Testis (tissue), 2 donors: ENCODE measurements at regions not wholly inside any gene's neighbourhood (a gene's known extent, or its start where the extent isn't known, plus 50 kb on each side); places are given as distances from the start of the nearest gene placed in this dataset.

Source experiments
- DNase-seq: peaks from one replicate; pipeline ENCODE4 v3.0.0-alpha.2; 2019
- H3K27ac ChIP-seq, 2 donors: fragments of 200-600 bp; sonication (generic); one replicate each; pipeline ENCODE4 v1.5.1; 2019
- H3K27me3 ChIP-seq: fragments of 200-600 bp; sonication (generic); one replicate; pipeline ENCODE4 v1.5.1; 2019
- H3K36me3 ChIP-seq: fragments of 200-600 bp; sonication (generic); one replicate; pipeline ENCODE4 v1.5.1; 2017; ENCODE audit warnings: low read depth; ENCODE audit errors: missing control alignments
- H3K4me1 ChIP-seq: fragments of 200-600 bp; sonication (generic); one replicate; pipeline ENCODE4 v1.5.1; 2019
- H3K4me3 ChIP-seq, 2 donors: fragments of 200-600 bp; sonication (generic); one replicate each; pipeline ENCODE4 v1.5.1; 2017 to 2019
- H3K9me3 ChIP-seq: fragments of 200-600 bp; sonication (generic); one replicate; pipeline ENCODE4 v1.5.1; 2017
- POLR2A ChIP-seq: fragments of 450-650 bp; IDR thresholded peaks from one replicate; pipeline ENCODE4 v1.6.1; 2017; ENCODE audit warnings: antibody characterized with exemption, mild to moderate bottlenecking, moderate library complexity
- WGBS, 2 donors: methylation state at CpG; one replicate each; pipeline ENCODE4 v1.1.5; 2018; 5-methylcytosine and 5-hydroxymethylcytosine counted together
- intact Hi-C: fragments of 100-400 bp; cut with DNase I; formaldehyde crosslinking; loops from one replicate; pipeline ENCODE4 v1.15.1; 2023; ENCODE audit warnings: low total_unique reads
- TF ChIP-seq, protein P1 (sequence below), 3 experiments: fragments of 450-650 bp in 2 of 3; fragments of 200-600 bp in 1 of 3; sonication (generic) in 1 of 3; IDR thresholded peaks; one replicate each; pipeline ENCODE4 v1.5.1; 2016 to 2019; ENCODE audit warnings: antibody characterized with exemption in 3 of 3, mild to moderate bottlenecking in 2 of 3, moderate library complexity in 1 of 3

DNA sequence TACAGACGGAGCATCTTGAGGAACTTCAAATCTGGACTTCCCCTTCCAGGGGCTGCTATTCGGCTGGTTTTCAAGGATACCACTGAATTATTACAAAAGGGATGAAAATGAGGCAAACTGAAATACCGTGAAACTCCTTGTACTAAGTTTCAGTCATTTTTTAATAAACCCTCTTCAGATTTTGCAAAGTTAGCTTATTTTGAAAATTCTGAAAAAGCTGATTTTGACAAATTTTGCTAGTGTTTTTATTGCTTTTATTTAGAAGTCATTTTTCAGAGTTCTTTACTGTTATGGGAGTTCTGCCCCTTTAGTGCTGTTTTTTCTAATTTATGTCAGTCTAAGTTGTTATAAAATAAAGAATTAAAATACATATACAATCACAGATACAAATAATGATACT is 390.4 kb upstream of the VRK2 start:
- no peak for DNase-seq
- Histone ChIP-seq H3K4me1 (no peaks in the 10 kb centered on the region), H3K9me3 (no peaks in the 10 kb centered on the region), H3K27me3 (no peaks in the 10 kb centered on the region), H3K4me3 (no peak overlapping the region), H3K27ac (no peak overlapping the region), H3K36me3 (no peaks in the 10 kb centered on the region)
- WGBS, 2 donors: 87 to 89% methylated on average over 3 of the region's 3 CpGs
- intact Hi-C loops: no loop called here
- no peak for TF ChIP-seq POLR2A
- TF ChIP-seq, protein P1, sequence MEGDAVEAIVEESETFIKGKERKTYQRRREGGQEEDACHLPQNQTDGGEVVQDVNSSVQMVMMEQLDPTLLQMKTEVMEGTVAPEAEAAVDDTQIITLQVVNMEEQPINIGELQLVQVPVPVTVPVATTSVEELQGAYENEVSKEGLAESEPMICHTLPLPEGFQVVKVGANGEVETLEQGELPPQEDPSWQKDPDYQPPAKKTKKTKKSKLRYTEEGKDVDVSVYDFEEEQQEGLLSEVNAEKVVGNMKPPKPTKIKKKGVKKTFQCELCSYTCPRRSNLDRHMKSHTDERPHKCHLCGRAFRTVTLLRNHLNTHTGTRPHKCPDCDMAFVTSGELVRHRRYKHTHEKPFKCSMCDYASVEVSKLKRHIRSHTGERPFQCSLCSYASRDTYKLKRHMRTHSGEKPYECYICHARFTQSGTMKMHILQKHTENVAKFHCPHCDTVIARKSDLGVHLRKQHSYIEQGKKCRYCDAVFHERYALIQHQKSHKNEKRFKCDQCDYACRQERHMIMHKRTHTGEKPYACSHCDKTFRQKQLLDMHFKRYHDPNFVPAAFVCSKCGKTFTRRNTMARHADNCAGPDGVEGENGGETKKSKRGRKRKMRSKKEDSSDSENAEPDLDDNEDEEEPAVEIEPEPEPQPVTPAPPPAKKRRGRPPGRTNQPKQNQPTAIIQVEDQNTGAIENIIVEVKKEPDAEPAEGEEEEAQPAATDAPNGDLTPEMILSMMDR (IDR thresholded peaks at IDR 0.05): no peak

DNA sequence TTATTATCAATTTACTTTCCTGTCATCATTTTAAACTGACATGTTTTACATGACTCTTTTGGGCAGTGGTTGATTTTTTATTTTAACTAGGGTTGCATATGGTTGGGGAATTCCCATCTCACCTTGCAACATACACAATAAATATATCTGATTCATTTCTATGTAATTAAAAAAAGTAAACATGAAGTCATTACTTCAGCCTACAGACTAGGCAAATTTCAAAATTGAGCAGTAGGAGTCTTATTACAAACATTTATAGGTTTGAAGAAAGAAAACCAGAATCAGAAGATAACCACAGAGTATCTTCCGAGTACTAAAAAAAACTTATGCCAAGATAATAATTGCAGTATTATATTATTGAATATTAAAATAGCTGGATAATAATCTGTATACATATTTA is 377.0 kb upstream of the VRK2 start:
- TF ChIP-seq, protein P1 (IDR thresholded peaks at IDR 0.05): no peak
- TF ChIP-seq POLR2A: no peak
- intact Hi-C loops: no loop called here
- Histone ChIP-seq H3K4me3 (no peak overlapping the region), H3K4me1 (no peaks in the 10 kb centered on the region), H3K27me3 (no peaks in the 10 kb centered on the region), H3K36me3 (no peaks in the 10 kb centered on the region), H3K27ac (no peak overlapping the region), H3K9me3 (no peaks in the 10 kb centered on the region)
- WGBS, 2 donors: 81 to 86% methylated on average over 1 of the region's 1 CpG
- DNase-seq: no peak

DNA sequence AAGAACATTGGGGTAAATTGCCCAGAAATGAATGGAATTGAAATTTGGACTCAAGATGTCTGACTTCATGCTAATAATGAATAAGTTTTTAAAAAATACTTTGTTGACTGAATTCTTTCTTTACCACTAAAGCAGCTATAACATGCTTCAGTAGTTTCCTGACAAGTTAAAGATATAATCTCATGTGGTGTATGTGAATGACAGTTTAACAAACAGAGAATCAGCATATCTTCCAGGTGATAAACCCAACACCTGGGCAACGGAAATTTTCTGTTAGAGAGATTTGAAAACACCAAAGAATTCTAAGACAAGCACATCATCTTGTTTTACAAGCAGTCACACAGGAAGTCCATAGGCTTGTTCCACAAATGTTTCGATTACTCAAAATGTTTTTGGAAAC is 372.6 kb upstream of the VRK2 start:
- no peak overlapping the region for H3K27ac ChIP-seq
- 80 to 83% methylated on average over 2 of the region's 2 CpGs for WGBS, 2 donors
- H3K4me3 ChIP-seq: no peak overlapping the region
- H3K4me1 ChIP-seq: no peaks in the 10 kb centered on the region
- no peaks in the 10 kb centered on the region for H3K36me3 ChIP-seq
- intact Hi-C loops: no loop called here
- H3K27me3 ChIP-seq: no peaks in the 10 kb centered on the region
- no peaks in the 10 kb centered on the region for H3K9me3 ChIP-seq
- DNase-seq: no peak
- TF ChIP-seq, protein P1 (IDR thresholded peaks at IDR 0.05): no peak
- TF ChIP-seq POLR2A: no peak

DNA sequence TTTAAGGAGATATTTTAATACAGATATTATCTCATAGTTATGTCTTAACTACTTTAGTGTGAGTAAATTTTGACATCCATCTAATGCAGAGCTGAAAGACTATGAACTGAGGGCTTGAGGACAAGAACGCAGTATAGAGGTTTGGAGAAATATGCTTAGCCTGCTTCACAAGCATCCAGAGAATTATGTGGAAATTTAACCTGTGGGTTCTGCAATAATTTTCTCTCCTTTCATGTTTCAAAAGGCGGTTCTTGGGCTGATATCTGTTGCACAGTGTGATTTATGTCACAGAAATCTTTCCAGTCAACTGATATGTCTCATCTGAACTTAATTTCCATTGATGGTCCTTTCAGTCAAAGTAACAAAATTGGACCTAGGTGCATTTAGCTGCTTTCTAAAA is 371.9 kb upstream of the VRK2 start:
- 50 to 55% methylated on average over 2 of the region's 2 CpGs for WGBS, 2 donors
- no peak overlapping the region for H3K27ac ChIP-seq
- H3K4me3 ChIP-seq: no peak overlapping the region
- intact Hi-C loops: no loop called here
- no peak for DNase-seq
- no peaks in the 10 kb centered on the region for H3K4me1 ChIP-seq
- TF ChIP-seq POLR2A: no peak
- TF ChIP-seq, protein P1 (IDR thresholded peaks at IDR 0.05): no peak
- no peaks in the 10 kb centered on the region for H3K27me3 ChIP-seq
- no peaks in the 10 kb centered on the region for H3K9me3 ChIP-seq
- H3K36me3 ChIP-seq: no peaks in the 10 kb centered on the region

DNA sequence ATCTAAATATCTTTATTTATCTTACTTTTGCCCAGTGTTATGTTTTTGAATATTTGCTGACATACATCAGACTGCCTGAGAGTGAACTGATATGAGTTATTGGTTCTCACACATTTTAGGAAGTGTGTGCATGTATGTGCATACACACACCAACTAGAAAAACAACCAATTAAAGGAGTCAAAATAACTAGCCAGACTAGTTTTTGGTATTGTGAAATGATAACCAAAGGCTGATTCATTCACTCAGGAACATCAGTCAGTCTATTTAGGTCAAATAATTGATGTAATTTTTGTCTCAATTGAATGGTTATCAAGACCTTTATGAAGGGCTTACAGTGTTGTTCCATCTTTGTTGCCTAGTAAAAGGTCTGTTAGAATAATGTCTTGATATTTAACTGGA is 369.3 kb upstream of the VRK2 start:
- no peaks in the 10 kb centered on the region for H3K36me3 ChIP-seq
- DNase-seq: no peak
- H3K27ac ChIP-seq: no peak overlapping the region
- intact Hi-C loops: no loop called here
- no peaks in the 10 kb centered on the region for H3K9me3 ChIP-seq
- no peak overlapping the region for H3K4me3 ChIP-seq
- H3K27me3 ChIP-seq: no peaks in the 10 kb centered on the region
- TF ChIP-seq, protein P1 (IDR thresholded peaks at IDR 0.05): no peak
- TF ChIP-seq POLR2A: no peak
- no peaks in the 10 kb centered on the region for H3K4me1 ChIP-seq
